NCI-H2227 (cell line): ENCODE measurements at regions not wholly inside any gene's neighbourhood (a gene's known extent, or its start where the extent isn't known, plus 50 kb on each side); places are given as distances from the start of the nearest gene placed in this dataset.

Experiments
- DNase-seq: peaks from one replicate; lab custom pipeline; 2025; ENCODE audit not compliant: unreplicated experiment; lab: John Stamatoyannopoulos, UW

DNA sequence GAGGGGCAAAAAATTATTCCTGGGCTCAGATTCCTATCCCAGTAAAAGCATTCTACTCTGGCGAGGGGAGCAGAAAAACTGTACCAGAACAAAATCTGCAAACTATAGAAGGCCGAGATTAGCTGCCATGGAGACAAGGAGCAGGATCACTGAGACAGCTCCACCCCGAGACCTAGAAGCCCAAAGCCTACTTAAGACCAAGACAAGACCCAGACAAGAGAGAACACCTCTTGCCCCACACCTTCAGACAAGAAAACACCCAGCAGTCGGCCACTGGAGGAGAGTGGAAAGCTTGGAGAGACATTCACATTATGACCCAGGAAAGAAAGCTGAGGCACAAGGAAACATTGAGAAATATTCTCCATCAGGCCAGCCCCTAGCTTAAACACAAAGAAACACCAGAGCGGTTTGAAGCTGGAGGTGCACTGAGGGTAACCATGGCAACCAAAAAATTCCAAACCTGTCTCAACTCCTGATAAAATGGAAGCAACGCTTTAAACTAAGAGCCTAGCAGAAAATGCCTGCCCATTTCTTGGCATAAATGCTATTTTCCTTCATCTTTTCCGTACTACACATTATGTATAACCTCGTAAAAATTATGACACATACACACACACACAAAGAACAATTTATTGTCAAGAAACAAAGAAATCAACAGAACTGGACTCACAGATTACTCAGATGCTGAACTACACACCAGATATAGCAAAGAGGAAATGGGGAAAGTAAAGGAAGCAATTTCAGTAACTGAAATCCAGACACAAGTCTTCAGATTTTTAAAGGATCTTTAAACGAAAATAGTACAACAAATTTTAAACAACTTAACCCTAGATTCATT is 53.8 kb upstream of the FTMT start:
- peak; percentile 73 for DNase-seq
